ENCODE measurements at regions not wholly inside any gene's neighbourhood (a gene's known extent, or its start where the extent isn't known, plus 50 kb on each side); places are given as distances from the start of the nearest gene placed in this dataset.

DNA sequence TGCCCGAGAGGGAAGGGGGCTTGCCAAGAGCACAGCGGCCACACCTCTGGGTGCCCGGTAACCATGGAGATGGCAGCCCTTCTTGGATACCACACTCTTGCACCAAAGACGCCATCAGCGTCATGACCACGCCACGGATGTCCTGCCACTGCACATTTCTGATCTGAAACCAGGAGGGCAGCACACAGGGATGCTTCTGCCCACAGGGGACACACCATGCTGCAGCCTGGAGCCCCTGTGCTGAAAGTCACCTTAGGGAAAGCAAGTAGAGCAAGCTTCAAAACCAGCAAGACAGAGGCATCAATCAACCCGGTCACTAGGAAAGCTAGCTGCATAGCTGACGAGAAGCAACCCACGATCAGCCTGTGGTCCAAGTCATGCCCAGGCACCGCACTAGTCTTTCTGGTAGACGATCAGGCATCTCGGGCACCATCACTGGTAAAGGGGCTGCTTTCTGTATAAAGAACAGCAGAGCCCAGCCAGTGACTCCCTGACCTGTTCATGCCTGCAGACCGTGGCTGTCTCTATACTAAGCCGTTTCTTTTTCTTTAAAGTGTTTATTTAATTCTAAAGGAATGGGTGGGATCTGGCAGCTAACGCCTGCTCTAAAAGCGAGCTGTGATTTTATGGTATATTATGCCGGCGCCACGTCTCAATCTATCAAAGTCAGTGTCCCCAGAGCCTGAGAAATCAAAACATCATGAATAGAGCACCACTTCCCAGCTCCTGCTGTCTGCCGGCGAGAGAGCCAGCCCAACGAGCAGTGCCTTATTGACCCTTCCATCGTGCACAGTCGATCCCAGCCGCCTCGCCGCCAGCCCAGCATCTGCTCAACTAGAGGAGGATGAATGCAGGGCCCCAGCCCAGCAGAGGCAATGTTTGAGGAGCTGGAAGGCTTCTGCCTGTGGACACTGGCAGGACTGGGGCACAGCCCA is 244.7 kb downstream of the RBFOX3 start:
- DNase-seq = no peak

DNA sequence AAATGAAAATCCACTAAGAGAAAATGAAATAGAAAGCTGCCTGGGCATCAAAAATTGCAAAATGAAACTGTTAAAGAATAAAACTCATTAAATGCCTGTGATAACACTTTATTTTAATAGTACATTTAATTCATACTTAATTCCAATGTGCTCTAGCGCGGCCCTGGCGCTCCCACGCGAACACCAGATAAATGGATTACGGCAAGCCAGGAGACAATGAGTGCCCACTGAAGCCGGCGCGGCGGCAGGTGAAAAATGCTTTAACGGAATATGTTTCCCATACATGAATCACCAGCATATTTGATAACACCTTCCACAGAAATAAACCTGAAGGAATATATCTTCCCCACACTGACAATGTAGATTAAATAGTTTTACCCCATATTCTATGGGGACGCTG is 245.5 kb downstream of the RBFOX3 start:
- DNase-seq = no peak

DNA sequence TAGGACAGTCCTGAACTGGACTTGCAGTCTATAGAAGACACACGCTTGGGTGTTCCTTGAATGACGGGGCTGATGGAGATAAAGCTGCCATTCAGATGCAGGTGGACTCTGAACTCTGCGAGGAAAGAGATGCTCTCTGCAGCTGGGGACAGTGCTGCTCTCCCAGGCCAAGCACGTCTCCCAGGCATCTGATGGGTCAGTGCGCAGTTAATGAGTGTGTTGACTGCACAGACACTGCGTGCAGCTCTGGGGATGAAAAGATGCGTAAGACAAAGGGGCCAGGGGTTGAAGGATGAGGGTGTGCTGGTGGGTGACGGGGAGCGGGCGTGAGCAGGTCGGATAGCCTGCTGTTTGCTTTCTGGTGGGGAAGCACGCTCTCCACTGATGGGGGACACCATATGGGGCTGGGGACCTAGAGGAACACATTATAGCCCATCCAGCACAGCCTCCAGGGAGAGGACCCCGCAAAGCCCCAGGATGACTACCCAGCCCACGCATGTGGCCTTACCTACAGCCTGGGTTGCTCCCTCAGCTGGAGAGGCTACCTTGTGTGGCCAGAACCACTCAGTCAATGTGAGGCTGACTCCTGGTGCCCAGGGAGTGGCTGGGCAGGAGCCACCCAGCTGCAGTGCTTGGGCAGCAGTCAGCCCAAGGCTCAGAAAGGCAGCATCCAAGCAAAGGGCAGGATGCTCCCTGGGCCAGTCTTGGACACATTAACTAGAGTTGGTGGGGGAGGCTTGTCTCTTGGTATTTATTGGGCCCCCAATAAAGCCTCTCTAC is 246.3 kb downstream of the RBFOX3 start:
- no peak for DNase-seq

DNA sequence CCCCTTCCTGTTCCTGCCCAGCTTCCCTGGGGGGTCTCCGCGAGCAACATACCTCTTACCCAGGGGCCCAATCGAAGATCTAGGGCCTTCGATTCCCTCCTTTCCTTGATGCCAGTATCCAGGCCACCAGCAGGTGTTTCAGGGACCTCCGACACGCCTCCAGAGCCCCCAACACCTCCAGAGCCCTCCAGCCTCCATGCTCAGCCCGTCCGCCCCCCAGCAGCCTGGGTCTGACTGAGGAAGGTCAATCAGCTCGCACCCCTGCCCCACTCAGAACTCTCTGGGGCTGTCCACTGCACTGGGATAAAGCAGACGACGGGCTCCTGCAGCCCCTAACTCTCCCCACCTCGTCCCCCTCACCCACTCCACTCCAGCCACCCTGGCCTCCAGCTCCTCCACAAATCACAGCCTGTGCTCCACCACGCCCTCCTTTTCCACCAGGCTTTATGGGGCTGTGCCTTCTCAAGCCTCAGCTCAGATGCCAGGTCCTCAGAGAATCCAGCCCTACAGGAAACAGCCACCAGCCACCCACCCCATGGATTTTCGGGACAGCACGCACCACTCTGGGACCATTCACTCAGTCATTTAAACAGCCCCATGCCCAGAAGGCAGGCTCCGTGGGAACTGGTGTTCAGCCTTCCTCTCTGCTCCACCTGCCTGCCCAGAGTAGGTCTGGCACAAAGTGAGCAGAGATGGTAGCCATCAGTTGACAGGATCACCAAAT is 247.1 kb downstream of the RBFOX3 start:
- DNase-seq = no peak

DNA sequence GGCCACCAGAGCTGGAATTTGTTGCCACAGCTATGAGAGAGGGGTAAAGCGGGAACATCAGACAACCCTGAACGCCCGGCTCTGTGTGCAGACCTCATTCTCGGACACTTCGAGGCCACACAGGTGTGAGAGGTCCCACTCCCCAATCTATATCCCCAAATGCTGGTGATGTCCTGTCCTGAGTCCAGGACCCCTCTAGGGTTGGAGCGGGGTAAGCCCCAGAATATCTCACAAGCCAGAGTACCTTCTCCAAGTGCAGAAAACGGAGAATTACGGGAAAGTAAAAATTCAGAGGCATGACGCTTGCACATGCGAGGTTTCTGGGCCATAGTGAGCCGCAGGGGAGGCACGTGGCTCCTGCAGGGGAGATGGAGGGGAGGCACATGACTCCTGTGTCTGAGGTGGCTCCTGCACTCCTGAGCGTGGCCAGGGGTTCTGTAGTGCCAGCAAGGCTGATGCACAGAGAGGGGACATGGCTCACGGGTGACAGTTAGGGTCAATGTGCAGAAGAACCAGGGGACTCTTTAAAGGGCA is 248.0 kb downstream of the RBFOX3 start:
- no peak for DNase-seq

DNA sequence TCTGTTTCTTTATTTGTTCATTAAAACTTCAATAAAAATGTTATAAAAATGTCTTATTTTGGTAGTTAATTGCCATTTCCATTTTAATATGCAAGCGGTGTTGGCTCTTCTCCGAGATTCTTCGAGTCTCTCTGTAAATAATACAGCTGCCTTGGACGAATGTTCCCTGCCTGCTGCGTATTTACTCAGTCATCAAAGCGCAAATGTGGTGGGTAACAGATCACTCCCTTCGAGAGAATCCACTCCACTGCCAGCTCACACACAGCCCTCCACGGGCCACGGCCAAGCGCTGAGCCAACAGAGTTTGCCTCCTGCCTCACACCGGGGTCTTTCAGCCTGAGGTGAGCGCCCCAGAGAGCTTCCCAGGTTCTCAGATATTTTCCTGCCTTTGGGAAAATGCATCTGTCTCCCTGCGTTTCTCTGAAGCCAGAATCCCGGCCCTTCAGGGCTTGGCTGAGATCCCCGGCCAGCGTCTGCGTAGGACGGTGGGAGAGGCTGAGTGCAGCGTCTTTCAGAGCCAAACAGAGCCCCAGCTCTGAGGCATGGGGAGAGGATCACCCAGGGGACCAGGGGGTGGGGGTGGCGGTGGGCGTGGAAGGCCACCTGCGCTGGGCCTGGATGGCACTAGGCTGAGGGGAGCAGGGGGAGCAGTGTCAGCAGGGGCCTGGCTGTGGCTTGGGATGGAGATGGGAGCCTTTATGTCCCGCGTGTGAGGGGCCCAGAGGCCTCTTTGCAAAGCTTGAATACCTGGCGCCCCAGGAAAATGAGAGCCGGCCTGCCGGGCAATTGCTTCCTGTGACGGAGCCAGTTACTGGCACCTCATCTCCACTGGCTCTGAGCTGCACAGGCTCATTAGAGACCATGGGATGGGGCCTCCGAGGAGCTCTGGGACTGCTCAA is 248.7 kb downstream of the RBFOX3 start:
- no peak for DNase-seq

DNA sequence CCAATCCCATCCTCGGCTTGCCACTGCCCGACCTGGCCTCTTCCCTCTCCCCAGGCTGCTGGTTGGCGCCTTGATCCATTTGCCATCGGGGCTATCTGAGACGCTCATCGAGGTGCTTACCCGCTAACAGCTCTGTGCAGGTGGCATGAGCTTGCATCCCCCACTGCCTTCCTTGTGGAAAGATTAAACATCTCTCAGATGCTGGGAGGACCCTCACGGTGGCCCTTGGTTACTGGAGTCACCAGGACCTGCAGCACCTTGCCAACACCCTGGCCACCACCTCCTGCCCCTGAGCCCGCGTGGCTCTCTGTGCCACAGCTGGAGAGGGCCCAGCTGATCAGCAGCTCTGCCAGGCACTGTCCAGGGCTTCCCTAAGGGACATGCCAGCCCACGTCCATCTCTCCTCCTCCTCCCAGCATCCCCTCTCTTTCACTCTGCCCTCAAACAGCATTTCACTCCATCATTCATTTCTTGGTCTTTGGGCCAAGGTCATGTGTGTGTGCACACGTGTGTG is 249.6 kb downstream of the RBFOX3 start:
- no peak for DNase-seq

DNA sequence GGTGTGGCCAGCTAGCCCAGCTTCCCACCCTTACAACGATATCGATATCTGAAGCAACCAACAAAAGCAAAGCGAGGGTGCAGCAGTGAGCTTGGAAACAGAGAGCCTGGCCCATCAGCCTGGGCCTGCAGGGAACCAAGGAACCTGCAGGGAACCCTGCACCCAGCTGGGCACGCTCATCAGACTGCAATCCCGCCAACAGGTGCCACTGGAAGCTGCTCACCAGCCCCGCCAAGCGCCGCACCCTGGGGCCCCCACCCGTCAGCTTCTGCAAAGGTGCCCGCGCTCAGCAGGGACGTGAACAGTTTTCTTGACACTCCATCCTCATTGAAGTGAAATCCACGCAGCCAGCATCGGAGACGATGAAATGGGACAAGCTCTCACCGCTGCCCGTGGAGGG is 250.7 kb downstream of the RBFOX3 start:
- no peak for DNase-seq

DNA sequence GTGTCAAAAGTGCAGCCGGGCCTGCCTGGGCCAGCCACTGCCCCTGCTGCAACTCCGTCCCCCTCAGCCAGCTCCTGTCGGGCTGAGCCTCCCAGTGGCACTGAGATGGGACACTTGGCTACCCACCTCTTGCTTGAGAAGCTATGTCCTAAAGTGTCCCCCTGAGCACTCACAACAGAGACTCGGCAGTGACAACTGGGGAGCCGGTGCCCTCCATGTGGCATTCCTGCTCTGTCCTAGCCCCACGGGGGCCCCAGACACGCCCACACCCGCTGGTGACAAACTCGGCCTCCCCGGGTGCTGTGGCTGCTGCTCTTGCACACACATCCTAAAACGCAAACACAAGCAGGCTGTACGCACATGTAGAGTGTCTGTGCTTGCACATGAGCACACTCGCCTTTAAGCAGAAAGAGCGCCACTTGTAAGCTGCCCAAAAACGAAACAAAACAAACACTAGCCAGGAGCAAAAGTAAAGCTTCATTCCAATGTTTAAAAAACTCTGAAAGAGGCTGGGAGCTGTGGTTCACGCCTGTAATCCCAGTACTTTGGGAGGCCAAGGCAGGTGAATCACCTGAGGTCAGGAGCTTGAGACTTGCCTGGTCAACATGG is 253.9 kb downstream of the RBFOX3 start:
- no peak for DNase-seq

DNA sequence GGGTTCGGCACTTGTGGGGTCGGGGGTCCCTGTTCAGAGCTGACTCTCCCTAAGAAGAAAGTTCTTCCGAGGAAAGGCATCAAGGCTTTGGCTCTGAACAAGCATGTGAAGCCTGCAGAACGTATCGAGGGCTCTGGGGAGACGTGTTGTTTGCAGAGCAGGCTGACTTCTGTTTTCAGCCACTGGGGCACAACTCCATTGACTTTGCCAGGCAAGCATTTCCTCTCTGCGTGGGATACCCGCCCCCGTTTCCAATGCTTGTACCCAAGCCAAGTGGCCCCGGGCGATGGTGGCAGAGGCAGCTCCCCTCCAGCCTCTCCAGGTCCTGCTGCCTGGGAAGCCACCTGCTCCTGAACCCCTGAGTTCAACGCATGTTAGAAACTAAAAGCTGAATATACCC is 255.7 kb downstream of the RBFOX3 start:
- no peak for DNase-seq

DNA sequence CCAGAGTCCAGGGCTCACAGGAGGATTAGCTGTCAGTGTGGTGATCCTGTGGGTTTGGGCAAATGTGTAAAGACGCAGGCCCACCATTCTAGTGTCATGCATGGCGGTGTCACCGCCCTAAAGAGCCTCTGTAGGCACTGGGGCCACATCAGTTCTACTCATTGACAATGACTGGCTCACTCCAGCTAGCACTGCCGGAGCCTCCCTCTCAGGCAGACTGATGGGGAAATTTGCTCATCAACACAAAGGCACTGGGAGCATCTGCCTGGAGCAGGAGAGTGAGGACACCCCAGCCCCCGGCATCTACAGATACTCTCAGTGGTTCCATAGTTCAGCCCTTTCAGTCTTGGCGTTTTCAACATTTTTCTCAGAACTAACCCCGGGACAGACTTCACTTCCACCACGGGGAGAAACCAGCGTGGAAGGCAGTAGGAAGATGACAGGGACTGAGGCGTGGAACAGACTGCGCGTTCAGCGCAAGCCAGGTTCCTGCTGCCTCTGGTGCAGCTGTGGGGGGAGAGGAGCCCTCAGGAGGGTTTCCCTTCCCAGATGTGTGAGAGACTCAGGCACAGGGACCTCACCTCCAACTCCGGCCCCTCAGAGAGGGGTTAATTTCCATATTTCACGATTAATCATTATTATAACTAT is 256.6 kb downstream of the RBFOX3 start:
- no peak for DNase-seq

DNA sequence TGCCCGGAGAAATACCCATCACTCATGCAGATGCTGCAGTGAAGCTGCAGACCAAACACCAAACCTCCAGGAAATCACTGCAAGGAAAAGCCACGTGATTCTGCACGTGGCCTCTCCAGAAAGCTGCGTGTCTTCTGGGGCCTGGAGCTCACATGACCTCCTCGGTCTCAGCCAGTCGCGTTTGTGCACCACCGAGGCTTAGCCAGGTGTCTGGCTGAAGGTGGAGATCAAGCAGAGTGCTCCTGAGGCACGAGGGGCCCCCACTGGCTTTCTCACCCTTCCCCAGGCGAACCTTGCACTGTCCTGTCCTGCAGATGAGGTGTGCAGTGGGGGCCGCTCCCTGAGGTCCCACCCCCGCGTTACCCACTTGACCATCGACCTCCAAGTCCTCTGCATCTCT is 257.3 kb downstream of the RBFOX3 start:
- no peak for DNase-seq

DNA sequence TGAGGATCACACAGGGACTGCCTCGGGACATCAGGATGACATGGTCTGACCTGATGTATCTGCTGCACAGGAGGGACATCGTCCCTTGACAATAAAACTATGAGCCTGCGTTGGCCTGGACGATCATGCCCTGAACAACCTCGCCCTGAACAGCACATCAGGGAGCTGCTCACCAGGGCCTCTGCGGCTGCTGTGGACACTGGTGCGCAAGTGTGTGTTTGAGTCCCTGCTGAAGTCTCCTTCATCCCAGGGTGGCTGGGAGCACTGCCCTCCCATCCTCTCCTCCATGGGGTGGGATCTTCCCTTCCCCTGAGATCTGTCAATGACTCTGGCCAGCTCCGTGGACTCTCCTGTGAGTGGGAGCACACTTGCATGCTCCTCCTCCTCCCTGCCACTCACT is 257.8 kb downstream of the RBFOX3 start:
- no peak for DNase-seq

DNA sequence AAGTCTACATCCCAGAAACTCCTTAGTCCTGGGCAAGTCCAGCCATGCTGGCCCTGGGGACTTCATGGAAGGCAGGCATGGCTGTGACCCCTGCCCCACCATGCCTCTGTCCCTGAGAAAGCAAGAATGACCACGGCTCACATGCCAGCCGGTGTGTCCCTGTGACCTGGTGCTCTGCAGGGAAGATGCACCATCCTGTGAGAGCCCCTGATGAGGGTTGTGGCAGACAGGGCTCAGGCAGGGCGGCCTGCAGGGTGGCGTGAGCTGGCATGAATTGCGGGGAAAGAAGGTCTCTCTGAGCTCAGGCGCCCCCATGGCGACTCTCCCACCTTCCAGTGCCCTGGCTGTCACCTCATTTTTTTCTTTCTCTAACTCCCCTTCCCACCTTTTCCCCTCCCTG is 260.3 kb downstream of the RBFOX3 start:
- DNase-seq = no peak

DNA sequence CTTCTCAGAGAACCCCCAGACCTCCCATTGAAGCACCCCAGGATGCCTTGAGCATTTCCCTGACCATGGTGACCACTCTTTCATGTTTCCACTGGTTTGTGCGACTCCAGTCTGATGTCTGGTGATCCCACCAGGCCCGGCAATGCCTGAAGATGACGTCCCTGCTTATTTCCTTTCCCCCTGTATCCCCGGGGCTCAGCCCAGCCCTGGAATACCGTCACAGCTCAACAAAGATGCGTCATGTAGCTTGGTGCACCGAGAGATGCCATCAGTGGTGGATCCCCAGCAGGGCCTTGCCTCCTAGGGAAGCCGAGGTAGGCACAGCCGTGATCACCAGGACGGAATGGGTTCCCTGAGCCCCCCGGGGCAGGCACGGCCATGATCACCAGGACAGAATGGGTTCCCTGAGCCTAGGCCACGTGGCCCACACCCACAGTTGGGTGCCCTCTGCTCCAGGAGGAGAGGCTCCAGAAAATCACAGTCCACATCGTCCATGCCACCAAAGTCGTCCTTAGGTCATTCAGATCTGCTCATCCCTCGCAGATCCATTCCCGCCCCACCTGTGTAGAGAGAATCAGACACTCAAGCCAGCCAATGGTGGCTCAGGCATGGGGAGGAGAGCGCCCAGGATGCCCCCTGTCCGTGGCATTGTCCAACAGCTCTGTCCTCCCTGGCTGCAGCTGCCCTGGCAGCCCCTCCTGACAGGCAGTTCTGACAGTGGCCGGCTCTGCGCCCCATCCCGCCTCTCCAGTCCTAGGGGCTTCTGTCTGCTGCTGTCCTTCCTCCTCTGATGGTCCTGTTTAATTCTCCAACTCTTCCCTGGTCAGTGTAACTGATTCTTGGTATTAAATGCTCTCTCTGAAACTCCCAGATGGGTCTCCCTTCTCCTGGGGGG is 261.1 kb downstream of the RBFOX3 start:
- no peak for DNase-seq

DNA sequence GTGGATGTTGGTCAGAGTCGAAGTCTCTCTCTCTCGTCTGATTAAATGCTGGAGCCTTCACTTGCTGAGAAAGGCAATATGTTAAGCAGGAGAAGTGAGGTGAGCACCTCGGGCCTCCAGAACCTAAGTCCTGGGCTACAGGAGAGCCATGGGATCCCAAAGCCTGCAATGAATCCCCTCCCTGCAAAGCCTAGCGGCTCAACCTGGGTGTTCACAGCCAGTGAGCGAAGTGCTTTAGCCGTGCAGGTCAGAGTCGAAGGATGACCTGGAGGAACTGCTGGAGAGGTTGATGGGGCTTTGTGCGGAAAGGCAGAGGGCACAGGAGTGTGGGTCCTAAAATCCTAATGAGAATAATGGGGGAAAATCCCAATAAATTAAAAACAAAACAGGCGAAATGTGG is 267.8 kb downstream of the ENGASE start:
- no peak for DNase-seq

DNA sequence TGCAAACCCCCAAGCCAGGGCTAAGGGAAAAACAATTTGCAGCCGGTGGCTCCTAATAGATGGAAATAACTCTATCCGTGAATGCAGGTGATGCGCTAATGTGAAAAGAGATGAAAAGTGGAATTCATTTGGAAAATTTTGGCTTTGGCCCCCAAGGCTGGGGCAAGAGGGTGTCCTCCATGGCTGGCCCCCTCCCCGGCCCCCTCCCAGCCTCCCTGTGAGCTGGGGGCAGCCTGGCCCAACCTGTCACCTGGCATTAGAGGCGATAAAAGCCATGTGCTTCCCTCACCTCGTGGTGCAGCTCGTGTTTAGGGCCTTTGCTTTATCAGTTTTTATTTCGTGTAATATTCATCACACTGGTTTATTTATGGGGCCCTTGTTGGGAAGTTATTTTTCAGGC is 267.2 kb downstream of the ENGASE start:
- DNase-seq = no peak

DNA sequence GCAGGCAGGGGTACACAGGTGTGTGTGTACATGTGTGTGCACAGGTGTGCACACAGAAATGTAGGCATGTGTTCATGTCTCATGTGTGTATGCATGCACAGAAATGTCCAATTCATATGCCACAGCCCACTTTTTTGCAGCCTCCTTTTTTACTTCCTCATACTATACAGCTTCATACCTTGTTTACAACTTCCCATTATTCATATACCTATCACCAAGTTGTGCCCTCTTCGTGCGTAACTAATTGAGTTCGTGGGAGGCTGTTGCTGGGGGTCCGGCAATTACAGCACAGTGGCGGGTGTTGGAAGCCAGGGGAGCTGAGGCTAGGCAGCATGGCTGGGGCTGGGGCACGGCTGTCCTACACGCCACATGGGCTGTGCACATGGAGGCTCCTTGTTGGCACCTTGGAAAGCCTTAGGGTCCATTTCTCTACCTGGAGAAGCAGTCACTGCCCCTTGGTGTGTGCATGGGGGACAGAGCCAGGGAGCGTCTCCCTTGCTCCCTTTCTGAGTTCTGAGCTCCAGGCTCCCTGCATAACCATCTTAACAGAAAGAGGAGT is 266.7 kb downstream of the ENGASE start:
- DNase-seq = no peak
